ENCODE measurements at regions not wholly inside any gene's neighbourhood (a gene's known extent, or its start where the extent isn't known, plus 50 kb on each side); places are given as distances from the start of the nearest gene placed in this dataset.

GRCh38 chr11:116691771-116692177, 81.0 kb downstream of the BUD13 start:
- peak in 1 of 2 donors; percentile 56 for DNase-seq (ENCODE audit: low spot score in 2 of 2)
- Histone ChIP-seq H3K36me3 (no peaks in the 10 kb centered on the region), H3K27ac (no peak overlapping the region), H3K4me3 (no peak overlapping the region), H3K9me3 (no peaks in the 10 kb centered on the region), H3K27me3 (no peaks in the 10 kb centered on the region), H3K4me1 (no peaks in the 10 kb centered on the region)
- intact Hi-C loops (cut with DNase I) = loop anchor here (10.0 kb wide), 1 partner anchor 1377 kb away; no protein-coding TSS in a partner anchor
- peak; percentile 50 to 75 (median 64) for TF ChIP-seq CTCF (IDR thresholded peaks at IDR 0.05)

GRCh38 chr11:116690611-116691010, 82.2 kb downstream of the BUD13 start:
- Histone ChIP-seq H3K4me1 (no peaks in the 10 kb centered on the region), H3K27me3 (no peaks in the 10 kb centered on the region), H3K27ac (no peak overlapping the region), H3K36me3 (no peaks in the 10 kb centered on the region), H3K9me3 (no peaks in the 10 kb centered on the region), H3K4me3 (no peak overlapping the region)
- no peak for TF ChIP-seq CTCF (IDR thresholded peaks at IDR 0.05)
- intact Hi-C loops (cut with DNase I) = loop anchor here (10.0 kb wide), 1 partner anchor 1376 kb away; no protein-coding TSS in a partner anchor
- no peak for DNase-seq (ENCODE audit: low spot score in 2 of 2)

GRCh38 chr11:116689413-116690127, 83.2 kb downstream of the BUD13 start:
- intact Hi-C loops (cut with DNase I) = loop anchor here (10.0 kb wide), 1 partner anchor 1375 kb away; no protein-coding TSS in a partner anchor
- no peak for TF ChIP-seq CTCF (IDR thresholded peaks at IDR 0.05)
- peak in 1 of 2 donors; percentile 34 for DNase-seq (ENCODE audit: low spot score in 2 of 2)

GRCh38 chr11:116688202-116688540, 84.6 kb downstream of the BUD13 start:
- Histone ChIP-seq H3K4me3 (no peak overlapping the region), H3K27ac (no peak overlapping the region), H3K27me3 (no peaks in the 10 kb centered on the region), H3K4me1 (no peaks in the 10 kb centered on the region), H3K9me3 (no peaks in the 10 kb centered on the region), H3K36me3 (no peaks in the 10 kb centered on the region)
- DNase-seq (ENCODE audit: low spot score in 2 of 2) = no peak
- no peak for TF ChIP-seq CTCF (IDR thresholded peaks at IDR 0.05)
- intact Hi-C loops (cut with DNase I) = no loop called here

More at GRCh38 chr11:116689413-116690127, 83.2 kb downstream of the BUD13 start:
- H3K4me3 ChIP-seq = no peak overlapping the region
- no peaks in the 10 kb centered on the region for H3K9me3 ChIP-seq
- no peak overlapping the region for H3K27ac ChIP-seq
- no peaks in the 10 kb centered on the region for H3K36me3 ChIP-seq
- no peaks in the 10 kb centered on the region for H3K27me3 ChIP-seq
- H3K4me1 ChIP-seq = no peaks in the 10 kb centered on the region

GRCh38 chr11:116687458-116688201, 85.2 kb downstream of the BUD13 start:
- intact Hi-C loops (cut with DNase I) = no loop called here
- Histone ChIP-seq H3K27ac (no peak overlapping the region), H3K4me3 (no peak overlapping the region), H3K27me3 (no peaks in the 10 kb centered on the region), H3K4me1 (no peaks in the 10 kb centered on the region), H3K9me3 (no peaks in the 10 kb centered on the region), H3K36me3 (no peaks in the 10 kb centered on the region)
- TF ChIP-seq CTCF (IDR thresholded peaks at IDR 0.05) = no peak
- no peak for DNase-seq (ENCODE audit: low spot score in 2 of 2)
